Tibial nerve (tissue), 4 donors: ENCODE measurements at regions not wholly inside any gene's neighbourhood (a gene's known extent, or its start where the extent isn't known, plus 50 kb on each side); places are given as distances from the start of the nearest gene placed in this dataset.

ENCODE experiments used
- DNase-seq, 2 donors: peaks; one replicate each; pipeline ENCODE4 v3.0.0-alpha.2; 2019; ENCODE audit warnings: low spot score in 2 of 2
- H3K27ac ChIP-seq, 4 donors: fragments of 200-600 bp; sonication (generic) in 3 of 4; one replicate each; pipeline ENCODE4 v1.5.1; 2017 to 2019; ENCODE audit warnings: mild to moderate bottlenecking in 1 of 4
- H3K27me3 ChIP-seq, 2 donors: fragments of 200-600 bp; sonication (generic) in 1 of 2; one replicate each; pipeline versions ENCODE4 v1.5.1 to v1.6.0; 2017 to 2019
- H3K36me3 ChIP-seq, 3 donors: fragments of 200-600 bp; sonication (generic); one replicate each; pipeline ENCODE4 v1.5.1; 2018 to 2019
- H3K4me1 ChIP-seq, 4 donors: fragments of 200-600 bp; sonication (generic) in 3 of 4; one replicate each; pipeline ENCODE4 v1.5.1; 2017 to 2019
- H3K4me3 ChIP-seq, 4 donors: fragments of 200-600 bp; sonication (generic) in 3 of 4; one replicate each; pipeline ENCODE4 v1.5.1; 2017 to 2019; ENCODE audit warnings: mild to moderate bottlenecking in 1 of 4, moderate library complexity in 1 of 4
- H3K9me3 ChIP-seq, 4 donors: fragments of 200-600 bp; sonication (generic) in 3 of 4; one replicate each; pipeline ENCODE4 v1.5.1; 2017 to 2019
- CTCF ChIP-seq, 5 experiments: fragments of 200-600 bp in 3 of 5; fragments of 450-650 bp in 2 of 5; sonication (generic) in 3 of 5; IDR thresholded peaks; one replicate each; pipeline ENCODE4 v1.5.1; 2016 to 2019; ENCODE audit warnings: antibody characterized with exemption in 5 of 5, mild to moderate bottlenecking in 3 of 5, moderate library complexity in 2 of 5
- EP300 ChIP-seq, 2 donors: sonication (generic); formaldehyde crosslinking; IDR thresholded peaks; one replicate each; pipeline ENCODE4 v1.6.1; 2017; ENCODE audit warnings: antibody characterized with exemption in 2 of 2, mild to moderate bottlenecking in 1 of 2
- POLR2A ChIP-seq, 2 donors: fragments of 450-650 bp; IDR thresholded peaks; one replicate each; pipeline ENCODE4 v1.6.1; 2017; ENCODE audit warnings: antibody characterized with exemption in 2 of 2, mild to moderate bottlenecking in 2 of 2, moderate library complexity in 2 of 2
- WGBS, 2 donors: methylation state at CpG; one replicate each; pipeline ENCODE4 v1.1.5; 2018; 5-methylcytosine and 5-hydroxymethylcytosine counted together

GRCh38 chr6:14957355-14958059, 288.4 kb upstream of the JARID2 start:
- H3K4me1 ChIP-seq, result no peaks in the 10 kb centered on the region
- no peaks in the 10 kb centered on the region for H3K36me3 ChIP-seq
- TF ChIP-seq CTCF (IDR thresholded peaks at IDR 0.05), result no peak
- TF ChIP-seq POLR2A (IDR thresholded peaks at IDR 0.05), result no peak
- no peak for TF ChIP-seq EP300 (IDR thresholded peaks at IDR 0.05)
- no peak overlapping the region for H3K27ac ChIP-seq
- no peak for DNase-seq
- no peaks in the 10 kb centered on the region for H3K9me3 ChIP-seq
- H3K27me3 ChIP-seq, result no peaks in the 10 kb centered on the region
- WGBS, 2 donors, result 74 to 80% methylated on average over 7 of the region's 7 CpGs
- H3K4me3 ChIP-seq, result no peak overlapping the region

GRCh38 chr6:14959324-14959885, 286.5 kb upstream of the JARID2 start:
- Histone ChIP-seq H3K27ac (no peak overlapping the region), H3K36me3 (no peaks in the 10 kb centered on the region), H3K9me3 (no peaks in the 10 kb centered on the region), H3K4me3 (no peak overlapping the region), H3K27me3 (no peaks in the 10 kb centered on the region), H3K4me1 (no peaks in the 10 kb centered on the region)
- 86 to 90% methylated on average over 6 of the region's 6 CpGs for WGBS, 2 donors
- no peak for DNase-seq
- TF ChIP-seq CTCF (IDR thresholded peaks at IDR 0.05) (no peak), EP300 (IDR thresholded peaks at IDR 0.05) (no peak), POLR2A (IDR thresholded peaks at IDR 0.05) (no peak)

- no peaks in the 10 kb centered on the region for H3K4me1 ChIP-seq
- no peaks in the 10 kb centered on the region for H3K27me3 ChIP-seq
- no peak overlapping the region for H3K4me3 ChIP-seq
- WGBS, 2 donors, result 80 to 81% methylated on average over 11 of the region's 11 CpGs
- no peak for DNase-seq
- TF ChIP-seq POLR2A (IDR thresholded peaks at IDR 0.05), result no peak
- no peak for TF ChIP-seq CTCF (IDR thresholded peaks at IDR 0.05)
- no peak for TF ChIP-seq EP300 (IDR thresholded peaks at IDR 0.05)
- no peaks in the 10 kb centered on the region for H3K36me3 ChIP-seq
- peaks cover 0 to 12% (median 0%) of the 10 kb centered on the region in 4 donors for H3K9me3 ChIP-seq
- H3K27ac ChIP-seq, result no peak overlapping the region
Measured at GRCh38 chr6:14964556-14965270, 281.2 kb upstream of the JARID2 start.

- 65 to 67% methylated on average over 10 of the region's 10 CpGs for WGBS, 2 donors
- H3K27ac ChIP-seq, result no peak overlapping the region
Measured at GRCh38 chr6:14965424-14966075, 280.3 kb upstream of the JARID2 start.

More at GRCh38 chr6:14965424-14966075, 280.3 kb upstream of the JARID2 start:
- DNase-seq, result no peak
- Histone ChIP-seq H3K4me3 (no peak overlapping the region), H3K4me1 (no peaks in the 10 kb centered on the region), H3K36me3 (no peaks in the 10 kb centered on the region), H3K9me3 (peaks cover 0 to 12% (median 0%) of the 10 kb centered on the region in 4 donors), H3K27me3 (no peaks in the 10 kb centered on the region)
- TF ChIP-seq EP300 (IDR thresholded peaks at IDR 0.05) (no peak), CTCF (IDR thresholded peaks at IDR 0.05) (no peak), POLR2A (IDR thresholded peaks at IDR 0.05) (no peak)
